Omental fat pad (tissue), 3 donors: ENCODE measurements at regions not wholly inside any gene's neighbourhood (a gene's known extent, or its start where the extent isn't known, plus 50 kb on each side); places are given as distances from the start of the nearest gene placed in this dataset.

Source experiments
- ATAC-seq: fragments of 150-250 bp; one replicate; pipeline ENCODE4 v1.9.1; 2016; ENCODE audit warnings: mild to moderate bottlenecking, moderate library complexity; ENCODE audit not compliant: low FRiP score
- DNase-seq: peaks from one replicate; pipeline ENCODE4 v3.0.0-alpha.2; 2019; ENCODE audit warnings: low spot score
- TF ChIP-seq, protein P1 (sequence below), 3 donors: fragments of 450-650 bp; IDR thresholded peaks; one replicate each; pipeline ENCODE4 v1.5.1; 2016 to 2017; ENCODE audit warnings: antibody characterized with exemption in 3 of 3, mild to moderate bottlenecking in 3 of 3, moderate library complexity in 2 of 3

DNA sequence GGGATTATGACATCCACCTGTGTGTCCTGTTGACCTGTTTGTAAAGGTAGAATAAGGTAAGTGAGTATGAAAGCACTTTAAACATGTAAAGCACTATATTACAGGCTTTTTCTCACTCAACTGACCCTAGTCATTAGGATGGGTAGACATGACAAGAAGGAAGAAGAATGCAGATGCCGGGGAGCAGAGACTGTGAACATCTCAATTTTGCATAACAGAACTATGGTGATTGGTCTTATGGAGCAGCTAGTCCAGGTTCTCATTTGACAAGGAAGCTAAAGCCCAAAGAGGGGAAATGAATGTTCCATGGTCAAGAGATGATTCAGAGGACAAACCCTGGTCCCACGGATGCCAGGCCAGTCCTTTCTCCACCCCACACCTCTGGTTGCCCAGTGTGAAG is 200.1 kb upstream of the BCL6 start:
- no peak for ATAC-seq
- TF ChIP-seq, protein P1, sequence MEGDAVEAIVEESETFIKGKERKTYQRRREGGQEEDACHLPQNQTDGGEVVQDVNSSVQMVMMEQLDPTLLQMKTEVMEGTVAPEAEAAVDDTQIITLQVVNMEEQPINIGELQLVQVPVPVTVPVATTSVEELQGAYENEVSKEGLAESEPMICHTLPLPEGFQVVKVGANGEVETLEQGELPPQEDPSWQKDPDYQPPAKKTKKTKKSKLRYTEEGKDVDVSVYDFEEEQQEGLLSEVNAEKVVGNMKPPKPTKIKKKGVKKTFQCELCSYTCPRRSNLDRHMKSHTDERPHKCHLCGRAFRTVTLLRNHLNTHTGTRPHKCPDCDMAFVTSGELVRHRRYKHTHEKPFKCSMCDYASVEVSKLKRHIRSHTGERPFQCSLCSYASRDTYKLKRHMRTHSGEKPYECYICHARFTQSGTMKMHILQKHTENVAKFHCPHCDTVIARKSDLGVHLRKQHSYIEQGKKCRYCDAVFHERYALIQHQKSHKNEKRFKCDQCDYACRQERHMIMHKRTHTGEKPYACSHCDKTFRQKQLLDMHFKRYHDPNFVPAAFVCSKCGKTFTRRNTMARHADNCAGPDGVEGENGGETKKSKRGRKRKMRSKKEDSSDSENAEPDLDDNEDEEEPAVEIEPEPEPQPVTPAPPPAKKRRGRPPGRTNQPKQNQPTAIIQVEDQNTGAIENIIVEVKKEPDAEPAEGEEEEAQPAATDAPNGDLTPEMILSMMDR (IDR thresholded peaks at IDR 0.05) = no peak
- DNase-seq = no peak

DNA sequence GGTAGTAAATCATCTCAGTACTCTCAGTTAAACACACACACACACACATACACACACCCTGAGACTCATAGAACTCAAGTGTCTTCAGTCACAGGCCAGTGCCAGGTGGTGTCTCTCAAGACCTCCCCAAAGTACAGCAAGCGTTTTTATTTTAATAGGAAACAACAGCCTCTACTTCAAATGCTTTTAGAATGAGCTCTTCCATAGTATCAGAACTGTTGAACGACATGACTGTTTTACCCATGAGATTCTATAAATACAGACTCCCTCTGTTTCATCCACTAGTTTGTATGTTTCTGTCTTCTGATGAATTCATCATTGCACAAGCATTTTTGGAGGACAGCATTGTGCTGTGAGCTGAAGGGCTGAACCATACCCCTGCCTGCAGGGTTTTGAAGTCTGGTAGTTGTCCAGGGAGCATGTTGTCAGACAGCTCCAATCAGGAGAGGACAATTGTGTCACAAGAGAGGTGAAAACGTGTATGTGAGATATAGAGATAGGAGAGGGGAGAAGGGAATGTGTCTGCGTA is 201.0 kb upstream of the BCL6 start:
- DNase-seq (no peak), ATAC-seq (no peak)
- TF ChIP-seq, protein P1 (IDR thresholded peaks at IDR 0.05) = no peak

DNA sequence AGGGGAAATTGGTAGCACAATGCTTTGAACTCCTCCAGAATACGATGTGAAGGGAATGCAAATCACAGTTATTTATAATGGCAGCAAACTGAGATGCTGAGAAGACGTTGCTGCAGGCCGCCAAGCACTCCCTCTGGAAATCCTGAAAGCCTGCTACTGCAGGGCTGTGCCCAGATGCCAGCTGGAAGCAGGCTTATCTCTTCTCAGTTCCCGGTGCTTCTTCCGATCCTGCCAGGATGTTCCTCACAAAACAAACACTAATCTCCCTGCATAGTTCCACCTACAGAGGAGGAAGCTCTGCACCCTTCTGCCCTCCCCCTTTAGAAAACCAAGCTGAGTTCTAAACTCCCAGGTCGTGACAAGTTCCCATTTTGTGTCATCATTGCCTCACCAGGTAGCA is 201.7 kb upstream of the BCL6 start:
- ATAC-seq (no peak), DNase-seq (no peak)
- TF ChIP-seq, protein P1 (IDR thresholded peaks at IDR 0.05) = no peak

DNA sequence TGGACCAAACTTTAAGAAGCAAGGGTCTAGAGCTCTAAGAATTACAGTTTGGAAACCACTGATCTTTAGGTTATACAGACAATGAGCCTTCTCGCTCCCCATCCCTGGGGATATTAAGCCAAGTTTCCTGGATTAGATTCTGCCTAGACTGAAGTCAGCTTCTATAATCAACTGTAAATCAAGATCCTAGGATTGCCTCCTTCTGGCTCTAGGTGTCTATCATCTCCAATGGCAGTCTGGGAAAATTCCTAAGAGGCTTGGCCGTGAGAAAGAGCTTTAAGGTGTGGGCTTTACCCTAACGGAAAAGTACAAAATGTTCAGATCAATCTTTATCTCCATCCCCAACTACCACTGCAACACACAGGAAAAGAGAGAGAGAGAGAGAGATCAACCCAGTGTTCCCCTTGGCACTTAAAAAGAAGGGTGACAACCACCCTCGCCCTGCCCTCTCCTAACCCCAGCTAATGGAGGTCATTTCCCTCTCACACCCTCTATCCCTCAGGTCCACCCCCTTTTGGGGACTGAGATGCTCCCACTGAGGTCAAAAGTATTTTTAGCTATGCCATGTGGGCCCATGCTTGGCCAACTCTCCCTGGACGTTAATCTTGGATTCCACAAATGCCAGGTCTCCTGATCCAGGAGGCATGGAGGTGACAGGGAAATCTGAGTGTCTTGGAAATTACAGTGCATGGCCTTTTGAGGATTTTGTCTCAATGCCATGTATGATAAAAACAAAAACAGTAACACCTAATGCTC is 202.8 kb upstream of the BCL6 start:
- DNase-seq = no peak
- TF ChIP-seq, protein P1 (IDR thresholded peaks at IDR 0.05) = no peak
- ATAC-seq = no peak

DNA sequence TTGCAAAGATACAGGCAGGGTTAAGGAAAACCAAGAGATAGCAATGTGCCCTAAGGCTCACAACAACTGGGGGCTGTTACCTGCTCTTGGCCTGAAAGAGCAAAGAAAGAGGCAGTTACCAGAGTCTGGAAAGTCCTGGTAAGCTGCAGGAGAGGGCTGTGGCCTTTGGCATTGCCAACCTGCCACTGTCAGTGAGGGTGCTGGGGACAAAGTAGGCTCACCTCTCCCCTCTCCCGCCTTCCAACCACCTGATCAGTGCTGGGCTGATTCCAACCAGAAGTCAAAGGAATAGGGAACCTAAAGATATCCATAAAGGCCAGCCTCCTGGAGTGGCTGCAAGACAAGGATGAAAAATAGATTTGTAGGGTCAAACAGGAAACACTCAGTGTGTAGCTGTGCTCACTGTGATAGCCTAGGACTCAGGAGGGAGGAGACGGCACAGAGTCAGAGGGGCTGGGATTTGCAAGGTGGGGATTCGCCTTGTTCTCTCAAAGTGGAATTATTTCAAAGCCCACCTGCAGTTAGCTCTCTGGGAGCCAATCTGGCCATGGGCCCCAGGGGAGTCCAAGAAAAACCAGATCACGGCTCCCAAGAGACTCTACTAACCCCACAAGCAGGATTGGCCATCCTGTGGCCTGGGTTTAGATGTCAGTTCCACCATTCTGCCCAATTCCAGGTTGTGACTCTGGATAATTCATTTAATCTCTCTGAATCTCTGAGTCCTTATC is 204.0 kb upstream of the BCL6 start:
- TF ChIP-seq, protein P1 (IDR thresholded peaks at IDR 0.05) = no peak
- no peak for ATAC-seq
- DNase-seq = no peak

DNA sequence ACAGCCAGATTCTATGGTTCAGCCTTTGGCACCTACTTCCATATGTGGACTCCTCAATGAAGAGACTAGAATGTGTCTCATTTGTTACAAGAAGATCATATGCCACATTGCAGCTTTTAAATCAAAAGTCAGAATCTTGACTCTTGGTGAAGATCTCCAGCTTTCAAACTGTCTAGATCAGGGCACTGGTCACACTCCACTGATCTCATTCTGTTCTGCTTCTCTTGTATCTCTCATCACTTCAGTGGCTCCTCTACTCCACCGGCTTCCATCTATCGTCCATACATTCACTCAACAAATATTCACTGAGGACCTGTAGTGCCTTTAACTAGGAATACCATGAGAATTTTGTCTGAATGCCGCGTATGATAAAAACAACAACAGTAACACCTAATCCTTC is 203.3 kb upstream of the LPP start:
- ATAC-seq = no peak
- no peak for DNase-seq
- TF ChIP-seq, protein P1 (IDR thresholded peaks at IDR 0.05) = no peak
